Spinal cord (tissue), 9 donors: ENCODE measurements at regions not wholly inside any gene's neighbourhood (a gene's known extent, or its start where the extent isn't known, plus 50 kb on each side); places are given as distances from the start of the nearest gene placed in this dataset.

ENCODE experiments used
- DNase-seq, 6 donors: peaks; one replicate each; pipeline versions ENCODE4 v3.0.0 to v3.0.0-alpha.2; 2013 to 2015; ENCODE audit warnings: low spot score in 6 of 6, low read depth in 4 of 6
- H3K27ac ChIP-seq: one replicate; pipeline ENCODE4 v1.5.1; 2013; ENCODE audit warnings: low read depth, low read length, control low read depth
- H3K27me3 ChIP-seq: one replicate; pipeline ENCODE4 v1.6.1; 2013; ENCODE audit warnings: low read length; ENCODE audit not compliant: control insufficient read depth, insufficient read depth
- H3K36me3 ChIP-seq: one replicate; pipeline ENCODE4 v1.6.1; 2013; ENCODE audit warnings: low read length; ENCODE audit not compliant: control insufficient read depth, insufficient read depth
- H3K4me1 ChIP-seq: one replicate; pipeline ENCODE4 v1.6.1; 2013; ENCODE audit warnings: low read length; ENCODE audit not compliant: control insufficient read depth, insufficient read depth
- H3K4me3 ChIP-seq: one replicate; pipeline ENCODE4 v1.5.1; 2013; ENCODE audit warnings: low read depth, low read length, control low read depth
- H3K9me3 ChIP-seq: one replicate; pipeline ENCODE4 v1.6.1; 2013; ENCODE audit warnings: low read length; ENCODE audit not compliant: control insufficient read depth, insufficient read depth
- WGBS: methylation state at CpG from one replicate; pipeline ENCODE4 v1.1.5; 2013; ENCODE audit warnings: missing lambda C conversion rate; ENCODE audit not compliant: insufficient coverage; 5-methylcytosine and 5-hydroxymethylcytosine counted together
- donor health status: healthy.

DNA sequence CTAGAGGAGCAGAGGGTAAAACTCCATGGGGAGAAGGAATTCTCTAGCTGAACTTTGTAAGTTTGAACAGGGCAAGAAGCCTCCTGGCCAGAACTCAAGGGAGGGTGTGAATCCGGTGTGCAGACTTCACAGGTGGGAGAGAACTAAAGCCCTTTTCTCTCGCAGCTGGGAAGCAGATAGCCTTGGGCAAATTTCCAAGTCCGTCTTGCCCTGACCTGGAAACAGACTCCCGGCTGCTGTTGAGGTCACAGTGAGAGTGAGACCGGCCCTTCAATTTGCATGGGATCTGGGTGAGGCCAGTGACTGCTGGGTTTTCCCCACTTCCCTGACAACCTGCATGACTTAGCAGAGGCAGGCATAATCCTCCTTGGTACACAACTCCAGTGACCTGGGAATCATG, 94.5 kb upstream of the ZNF827 start:
- no peak overlapping the region for H3K27ac ChIP-seq
- no peaks in the 10 kb centered on the region for H3K9me3 ChIP-seq
- H3K4me3 ChIP-seq: no peak overlapping the region
- WGBS: 44% methylated on average over 5 of the region's 5 CpGs
- no peaks in the 10 kb centered on the region for H3K27me3 ChIP-seq
- H3K36me3 ChIP-seq: no peaks in the 10 kb centered on the region
- no peak for DNase-seq
- H3K4me1 ChIP-seq: no peaks in the 10 kb centered on the region

DNA sequence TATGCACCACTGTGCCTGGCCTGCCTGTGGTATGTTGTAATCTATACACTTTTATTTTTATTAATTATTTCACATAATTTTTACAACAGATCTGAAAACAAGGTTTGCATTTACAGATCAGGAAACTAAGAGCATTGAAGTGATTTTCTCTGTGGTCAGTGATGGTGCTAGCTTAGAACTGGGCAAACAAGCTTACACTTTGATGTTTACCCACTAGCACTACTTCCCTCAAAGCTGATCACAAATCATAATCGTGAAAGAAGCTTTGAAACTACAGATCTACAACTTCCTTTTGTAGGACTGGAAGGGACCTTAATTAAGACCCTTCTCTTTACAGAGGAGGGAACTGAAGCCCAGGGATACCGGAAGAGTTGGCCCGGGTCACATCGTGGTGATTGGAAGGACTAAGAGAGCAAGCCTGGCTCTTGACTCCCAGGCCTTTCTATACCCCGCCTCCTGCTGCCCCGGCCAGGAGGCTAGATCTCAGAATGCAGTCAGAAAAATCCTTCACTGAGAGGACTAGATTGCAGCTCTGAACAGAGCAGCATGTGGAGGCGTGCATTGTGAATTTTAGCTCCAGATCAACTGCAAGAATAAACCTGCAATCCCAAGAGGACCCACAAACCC, 93.7 kb upstream of the ZNF827 start:
- no peak overlapping the region for H3K4me3 ChIP-seq
- DNase-seq: no peak
- 65% methylated on average over 6 of the region's 7 CpGs for WGBS
- H3K36me3 ChIP-seq: no peaks in the 10 kb centered on the region
- H3K4me1 ChIP-seq: no peaks in the 10 kb centered on the region
- H3K27me3 ChIP-seq: no peaks in the 10 kb centered on the region
- H3K9me3 ChIP-seq: no peaks in the 10 kb centered on the region
- no peak overlapping the region for H3K27ac ChIP-seq

DNA sequence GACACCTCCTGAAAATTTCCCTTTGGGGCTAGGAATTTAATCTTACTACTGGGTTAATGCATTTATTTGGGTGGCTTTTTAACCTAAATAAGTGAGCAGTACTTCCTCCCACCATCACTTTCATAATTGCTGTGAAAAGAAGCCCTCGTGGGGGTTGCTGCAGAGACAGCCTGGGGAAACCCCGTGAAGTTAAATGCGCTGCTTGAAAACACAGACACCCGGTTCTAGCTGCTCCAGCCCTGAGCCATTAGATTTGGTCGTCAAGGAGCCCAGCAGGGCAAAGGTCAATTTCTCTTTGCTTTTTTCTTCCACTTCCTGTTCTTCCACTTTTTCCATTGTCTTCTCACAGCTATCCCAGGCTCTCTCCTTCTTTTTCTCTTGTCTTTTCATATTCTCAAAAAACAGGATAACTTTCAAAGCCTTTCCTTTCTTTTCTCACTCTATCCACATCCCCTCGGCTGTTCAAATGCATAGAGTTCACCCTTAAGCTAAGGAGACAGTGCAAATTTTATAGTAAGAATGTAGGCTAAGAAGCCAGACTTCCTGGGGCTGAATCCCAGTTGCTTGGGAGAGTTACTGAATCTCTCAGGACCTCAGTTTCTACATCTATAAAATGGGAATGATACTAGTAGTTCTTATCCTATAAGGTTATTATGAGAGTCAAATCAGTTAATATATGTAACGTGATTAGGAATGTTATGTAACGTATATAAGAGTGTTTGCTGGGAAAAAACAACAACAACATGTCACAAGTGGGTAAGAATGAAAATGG, 91.5 kb upstream of the ZNF827 start:
- no peak overlapping the region for H3K27ac ChIP-seq
- H3K36me3 ChIP-seq: no peaks in the 10 kb centered on the region
- DNase-seq: peak in 1 of 6 donors; percentile 4
- H3K9me3 ChIP-seq: no peaks in the 10 kb centered on the region
- no peak overlapping the region for H3K4me3 ChIP-seq
- WGBS: 8% methylated on average over 5 of the region's 8 CpGs
- no peaks in the 10 kb centered on the region for H3K4me1 ChIP-seq
- H3K27me3 ChIP-seq: no peaks in the 10 kb centered on the region

DNA sequence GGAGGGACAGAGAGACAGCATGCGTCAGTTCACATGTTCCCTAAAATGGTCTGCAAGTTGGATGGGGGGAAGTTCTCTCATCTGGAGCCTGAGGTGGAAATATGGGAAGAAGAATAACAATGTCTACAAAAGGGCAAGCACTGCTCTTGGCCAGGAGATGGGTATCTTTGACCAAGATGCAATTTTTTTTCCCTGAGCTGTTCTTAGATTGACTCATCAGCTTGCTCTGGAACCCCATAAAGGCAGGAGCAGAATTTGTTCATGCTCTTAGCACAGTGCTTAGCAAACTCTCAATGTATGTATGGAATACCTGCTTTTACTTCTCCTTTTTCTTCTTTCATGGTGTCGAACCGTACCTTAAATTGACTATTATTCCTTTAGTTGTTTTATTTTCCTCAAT, 90.5 kb upstream of the ZNF827 start:
- no peak for DNase-seq
- Histone ChIP-seq H3K4me3 (no peak overlapping the region), H3K27me3 (no peaks in the 10 kb centered on the region), H3K4me1 (no peaks in the 10 kb centered on the region), H3K9me3 (no peaks in the 10 kb centered on the region), H3K27ac (no peak overlapping the region), H3K36me3 (no peaks in the 10 kb centered on the region)
- WGBS: 93% methylated on average over 1 of the region's 3 CpGs

DNA sequence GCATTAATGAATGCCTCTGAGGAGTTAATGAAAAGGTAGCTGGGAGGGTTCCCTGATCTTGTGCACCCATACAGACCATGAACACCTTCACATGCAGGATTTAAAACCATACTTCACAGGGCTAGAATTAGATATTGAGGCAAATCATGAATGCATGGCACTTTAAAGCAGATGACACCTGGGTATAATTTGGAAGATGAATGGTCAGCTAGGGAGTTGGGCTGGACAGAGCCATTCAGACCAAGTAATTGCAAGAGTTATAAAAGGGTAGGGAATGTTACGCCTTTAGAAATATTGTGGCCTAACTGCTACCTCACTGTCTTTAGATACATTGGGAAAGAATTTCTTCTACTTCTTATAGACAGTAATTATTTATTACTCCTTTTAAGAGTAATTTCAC, 89.1 kb upstream of the ZNF827 start:
- H3K9me3 ChIP-seq: no peaks in the 10 kb centered on the region
- DNase-seq: peak in 1 of 6 donors; percentile 13
- no CpG with 5 or more reads among the region's 1 CpG for WGBS

DNA sequence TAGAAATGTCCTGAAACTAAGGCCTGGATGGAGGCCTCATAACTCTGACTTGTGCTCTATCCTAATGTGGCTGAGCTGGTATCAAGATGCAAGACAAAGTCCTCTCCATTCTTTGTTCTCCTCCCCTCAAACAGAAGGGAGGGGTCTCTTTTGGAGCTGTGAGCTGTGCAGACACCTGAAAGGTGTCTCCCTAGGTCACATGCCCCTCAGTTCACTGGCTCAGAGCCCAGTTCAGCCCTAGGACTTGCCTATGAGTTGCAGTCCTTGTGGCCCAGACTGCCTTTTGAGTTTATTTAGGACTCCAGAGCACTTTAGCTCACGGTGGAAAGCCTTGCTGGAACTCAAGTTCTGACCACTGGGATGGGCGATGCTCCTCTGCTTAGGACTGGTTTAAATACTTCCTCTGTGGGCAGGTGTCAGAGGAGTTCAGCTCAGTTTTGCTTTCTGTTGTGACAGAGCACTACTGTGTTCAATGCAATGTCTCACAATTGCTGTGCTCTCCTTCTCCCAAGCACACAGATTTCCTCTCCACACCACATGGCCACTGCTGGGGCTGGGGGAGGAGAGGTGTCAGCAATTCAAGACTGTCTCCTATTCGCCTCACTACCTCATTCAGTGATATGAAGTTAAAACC, 84.8 kb upstream of the ZNF827 start:
- no peaks in the 10 kb centered on the region for H3K4me1 ChIP-seq
- no peak for DNase-seq
- H3K36me3 ChIP-seq: no peaks in the 10 kb centered on the region
- WGBS: 100% methylated on average over 2 of the region's 3 CpGs
- H3K4me3 ChIP-seq: no peak overlapping the region
- H3K9me3 ChIP-seq: no peaks in the 10 kb centered on the region
- no peak overlapping the region for H3K27ac ChIP-seq
- H3K27me3 ChIP-seq: no peaks in the 10 kb centered on the region

More for the DNA sequence above, 89.1 kb upstream of the ZNF827 start:
- Histone ChIP-seq H3K36me3 (no peaks in the 10 kb centered on the region), H3K4me1 (no peaks in the 10 kb centered on the region), H3K27me3 (no peaks in the 10 kb centered on the region), H3K4me3 (no peak overlapping the region), H3K27ac (no peak overlapping the region)

DNA sequence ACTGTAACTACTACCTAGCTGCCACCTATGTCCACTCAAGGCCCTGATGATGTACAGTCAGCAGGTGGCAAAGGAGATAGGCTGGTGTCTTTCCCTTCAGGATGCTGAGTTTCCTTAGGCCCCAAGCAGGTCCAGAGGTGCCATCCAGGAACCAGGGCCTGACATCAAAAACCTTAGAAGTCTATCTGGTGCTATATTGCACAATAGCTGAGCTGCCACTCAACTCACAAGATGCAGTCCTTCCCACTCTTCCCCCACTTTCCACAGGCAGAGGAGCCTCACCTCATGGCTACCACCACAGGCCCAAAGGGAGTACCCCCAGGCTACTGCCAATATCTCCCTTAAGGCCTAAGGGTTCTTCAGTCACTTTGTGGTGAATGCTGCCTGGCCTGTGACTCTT, 83.9 kb upstream of the ZNF827 start:
- DNase-seq: no peak
- Histone ChIP-seq H3K9me3 (no peaks in the 10 kb centered on the region), H3K27ac (no peak overlapping the region), H3K27me3 (no peaks in the 10 kb centered on the region), H3K36me3 (no peaks in the 10 kb centered on the region), H3K4me3 (no peak overlapping the region), H3K4me1 (no peaks in the 10 kb centered on the region)

DNA sequence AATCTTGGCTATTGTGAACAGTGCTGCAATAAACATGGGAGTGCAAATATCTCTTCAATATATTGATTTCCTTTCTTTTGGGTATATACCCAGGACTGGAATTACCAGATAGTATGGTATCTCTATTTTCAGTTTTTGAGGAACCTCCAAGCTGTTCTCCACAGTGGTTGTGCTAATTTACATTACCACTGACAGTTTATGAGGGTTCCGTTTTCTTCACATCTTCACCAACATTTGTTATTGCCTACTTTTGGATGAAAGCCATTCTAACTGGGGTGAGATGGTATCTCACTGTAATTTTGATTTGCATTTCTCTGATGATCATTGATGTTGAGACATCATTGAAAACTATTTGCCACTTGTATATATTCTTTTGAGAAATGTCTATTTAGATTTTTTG, 79.6 kb upstream of the ZNF827 start:
- Histone ChIP-seq H3K9me3 (no peaks in the 10 kb centered on the region), H3K27ac (no peak overlapping the region), H3K27me3 (no peaks in the 10 kb centered on the region), H3K4me1 (no peaks in the 10 kb centered on the region), H3K4me3 (no peak overlapping the region), H3K36me3 (no peaks in the 10 kb centered on the region)
- DNase-seq: no peak
- no CpG with 5 or more reads among the region's 1 CpG for WGBS

DNA sequence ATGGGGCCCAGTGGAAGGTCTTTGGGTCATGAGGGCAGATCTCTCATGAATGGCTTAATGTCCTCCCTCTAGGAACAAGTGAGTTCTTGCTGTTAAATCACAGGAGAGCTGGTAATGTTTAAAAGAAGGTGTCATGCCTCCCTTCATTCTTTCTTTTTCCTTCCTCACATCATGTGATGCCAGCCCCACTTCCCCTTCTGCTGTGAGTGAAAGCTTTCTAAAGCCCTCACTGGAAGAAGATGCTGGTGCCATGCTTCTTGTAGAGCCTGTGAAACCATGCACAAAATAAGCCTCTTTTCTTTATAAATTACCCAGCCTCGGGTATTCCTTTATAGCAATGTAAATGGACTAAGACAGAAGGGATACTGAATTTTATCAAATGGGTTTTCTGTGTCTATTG, 66.1 kb upstream of the ZNF827 start:
- Histone ChIP-seq H3K9me3 (peaks cover 4% of the 10 kb centered on the region), H3K27ac (no peak overlapping the region), H3K4me1 (no peaks in the 10 kb centered on the region), H3K27me3 (no peaks in the 10 kb centered on the region), H3K4me3 (no peak overlapping the region), H3K36me3 (no peaks in the 10 kb centered on the region)
- DNase-seq: no peak
- no CpG with 5 or more reads among the region's 1 CpG for WGBS

DNA sequence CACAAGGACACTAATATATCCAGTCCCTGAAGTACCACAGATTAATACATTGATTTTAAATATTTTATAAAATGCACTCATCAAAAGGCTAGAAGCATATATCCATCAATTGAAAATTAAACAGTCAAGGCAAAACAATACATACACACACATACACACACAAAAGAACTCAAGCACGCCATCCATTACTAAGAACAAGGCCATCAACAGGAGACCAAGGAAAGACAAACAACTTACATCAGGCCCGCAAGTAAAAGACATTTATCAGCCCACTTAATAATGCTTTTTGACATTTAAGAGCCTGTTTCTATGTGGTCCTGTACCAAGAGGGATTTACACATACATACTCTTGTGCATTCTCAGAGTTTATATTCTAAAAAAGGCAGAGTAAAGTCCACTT, 50.0 kb upstream of the ZNF827 start:
- DNase-seq: no peak
- Histone ChIP-seq H3K27me3 (no peaks in the 10 kb centered on the region), H3K9me3 (no peaks in the 10 kb centered on the region), H3K4me3 (no peak overlapping the region), H3K36me3 (no peaks in the 10 kb centered on the region), H3K4me1 (no peaks in the 10 kb centered on the region), H3K27ac (no peak overlapping the region)
- WGBS: 78% methylated on average over 1 of the region's 2 CpGs
